ENCODE measurements at regions not wholly inside any gene's neighbourhood (a gene's known extent, or its start where the extent isn't known, plus 50 kb on each side); places are given as distances from the start of the nearest gene placed in this dataset.
A peak's percentile ranks its signal among the peaks of the same experiment; 100 is the strongest.
"Not testable (repeated sequence)": the region's sequence is repeated elsewhere in the genome, so short reads cannot be mapped to it uniquely, and the experiment has no call there.

DNA sequence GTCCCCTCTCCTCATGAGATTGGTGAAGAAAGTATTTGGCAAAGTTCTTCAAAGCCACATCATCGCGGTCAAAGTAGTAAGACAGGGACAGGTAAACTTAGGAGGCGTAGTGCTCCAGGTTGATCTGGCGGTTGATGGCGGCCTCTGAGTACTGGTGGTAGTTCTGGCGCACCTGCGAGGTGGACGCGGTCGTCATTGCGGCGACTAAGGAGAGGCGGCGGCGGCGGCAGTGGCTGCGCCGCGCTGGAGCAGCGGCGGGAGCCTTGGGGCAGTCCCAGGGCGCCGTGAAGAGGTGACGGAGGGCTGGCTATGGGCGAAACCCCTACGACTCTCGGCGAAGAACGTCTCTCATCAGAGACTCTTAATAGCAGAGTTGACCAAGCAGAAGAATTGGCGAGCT, 107.2 kb upstream of the UBE2E3 start (continued):
- no peak for TF ChIP-seq FOSL2 (IDR thresholded peaks at IDR 0.05; ENCODE audit: borderline replicate concordance, low read depth)

DNA sequence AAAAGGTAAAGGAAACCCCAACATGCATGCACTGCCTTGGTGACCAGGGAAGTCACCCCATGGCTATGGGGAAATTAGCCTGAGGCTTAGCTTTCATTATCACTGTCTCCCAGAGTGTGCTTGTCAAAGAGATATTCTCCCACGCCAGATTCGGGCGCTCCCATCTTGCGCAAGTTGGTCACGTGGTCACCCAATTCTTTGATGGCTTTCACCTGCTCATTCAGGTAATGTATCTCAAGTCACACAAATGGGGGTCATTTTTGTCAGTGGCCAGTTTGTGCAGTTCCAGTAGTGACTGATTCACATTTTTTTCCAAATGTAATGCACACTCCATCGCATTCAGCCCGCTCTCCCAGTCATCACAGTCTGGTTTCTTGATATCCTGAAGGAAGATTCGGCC, 107.6 kb upstream of the UBE2E3 start:
- H3K9ac ChIP-seq; H3K27ac ChIP-seq (ENCODE audit: low read depth in 2 of 2, low read length in 1 of 2); CTCF ChIA-PET; H3K27me3 ChIP-seq (ENCODE audit: insufficient read depth); H3K4me3 ChIP-seq (ENCODE audit: low read depth in 2 of 2, low read length in 1 of 2); H3K4me2 ChIP-seq; H2AFZ ChIP-seq (ENCODE audit: low read depth); H3K79me2 ChIP-seq (ENCODE audit: insufficient read depth); H4K20me1 ChIP-seq (ENCODE audit: insufficient read depth); POLR2A ChIA-PET; H3K4me1 ChIP-seq (ENCODE audit: control insufficient read depth in 1 of 2, insufficient read depth in 2 of 2, low read depth in 1 of 2, low read length in 1 of 2); H3F3A ChIP-seq (replicated peaks; ENCODE audit: insufficient read depth); H3K9me3 ChIP-seq; H3K36me3 ChIP-seq (replicated peaks in 1 of 2; ENCODE audit: control insufficient read depth in 1 of 2, insufficient read depth in 2 of 2, low read length in 1 of 2); DNase-seq; H3K9me2 ChIP-seq: not testable (repeated sequence)
- WGBS (ENCODE audit: low lambda C conversion rate): 79% methylated on average over 8 of the region's 8 CpGs

DNA sequence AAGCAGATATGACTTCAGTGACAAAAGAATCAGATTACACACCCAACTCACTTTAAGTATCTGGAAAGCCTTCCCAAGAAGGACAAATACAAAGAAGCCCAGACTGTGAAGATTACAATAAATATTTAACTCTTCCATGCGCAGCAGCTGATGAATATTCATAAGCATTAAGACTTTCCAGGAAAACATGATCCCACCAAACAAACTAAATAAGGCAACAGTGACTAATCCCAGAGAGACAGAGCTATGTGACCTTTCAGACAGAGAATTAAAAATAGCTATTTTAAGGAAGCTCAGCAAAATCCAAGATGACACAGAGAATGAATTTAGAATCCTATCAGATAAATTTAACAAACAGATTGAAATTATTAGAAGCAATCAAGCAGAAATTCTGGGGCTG, 108.2 kb upstream of the UBE2E3 start:
- H3K4me3 ChIP-seq (ENCODE audit: low read depth in 2 of 2, low read length in 1 of 2): no peak overlapping the region
- H3K4me2 ChIP-seq: no peak overlapping the region
- H3K79me2 ChIP-seq (ENCODE audit: insufficient read depth): no peaks in the 10 kb centered on the region
- H4K20me1 ChIP-seq (ENCODE audit: insufficient read depth): no peaks in the 10 kb centered on the region
- no peaks in the 10 kb centered on the region for H3K9me3 ChIP-seq
- no peaks in the 10 kb centered on the region for H3K4me1 ChIP-seq (ENCODE audit: control insufficient read depth in 1 of 2, insufficient read depth in 2 of 2, low read depth in 1 of 2, low read length in 1 of 2)
- no peaks in the 10 kb centered on the region for H3K9me2 ChIP-seq
- no peak overlapping the region for H3K27ac ChIP-seq (ENCODE audit: low read depth in 2 of 2, low read length in 1 of 2)
- H3K27me3 ChIP-seq (ENCODE audit: insufficient read depth): no peaks in the 10 kb centered on the region
- WGBS (ENCODE audit: low lambda C conversion rate): 67% methylated on average over 1 of the region's 1 CpG
- H3F3A ChIP-seq (replicated peaks; ENCODE audit: insufficient read depth): no peaks in the 10 kb centered on the region
- POLR2A ChIA-PET: no interaction called here
- CTCF ChIA-PET: no interaction called here
- no peak overlapping the region for H2AFZ ChIP-seq (ENCODE audit: low read depth)
- H3K9ac ChIP-seq: no peak overlapping the region
- no peaks in the 10 kb centered on the region for H3K36me3 ChIP-seq (replicated peaks in 1 of 2; ENCODE audit: control insufficient read depth in 1 of 2, insufficient read depth in 2 of 2, low read length in 1 of 2)
- DNase-seq: no peak
- no peak for TF ChIP-seq TAF1 (IDR thresholded peaks at IDR 0.05; ENCODE audit: borderline replicate concordance, low read depth, low read length)
- no peak for TF ChIP-seq FOXM1 (IDR thresholded peaks at IDR 0.05; ENCODE audit: low read depth)
- no peak for TF ChIP-seq POLR2AphosphoS5 (IDR thresholded peaks at IDR 0.05; ENCODE audit: low read depth, low read length)
- TF ChIP-seq, protein P1, sequence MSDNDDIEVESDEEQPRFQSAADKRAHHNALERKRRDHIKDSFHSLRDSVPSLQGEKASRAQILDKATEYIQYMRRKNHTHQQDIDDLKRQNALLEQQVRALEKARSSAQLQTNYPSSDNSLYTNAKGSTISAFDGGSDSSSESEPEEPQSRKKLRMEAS (IDR thresholded peaks at IDR 0.05; ENCODE audit: low read depth): no peak
- TF ChIP-seq, protein P2, sequence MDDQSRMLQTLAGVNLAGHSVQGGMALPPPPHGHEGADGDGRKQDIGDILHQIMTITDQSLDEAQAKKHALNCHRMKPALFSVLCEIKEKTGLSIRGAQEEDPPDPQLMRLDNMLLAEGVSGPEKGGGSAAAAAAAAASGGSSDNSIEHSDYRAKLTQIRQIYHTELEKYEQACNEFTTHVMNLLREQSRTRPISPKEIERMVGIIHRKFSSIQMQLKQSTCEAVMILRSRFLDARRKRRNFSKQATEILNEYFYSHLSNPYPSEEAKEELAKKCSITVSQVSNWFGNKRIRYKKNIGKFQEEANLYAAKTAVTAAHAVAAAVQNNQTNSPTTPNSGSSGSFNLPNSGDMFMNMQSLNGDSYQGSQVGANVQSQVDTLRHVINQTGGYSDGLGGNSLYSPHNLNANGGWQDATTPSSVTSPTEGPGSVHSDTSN (IDR thresholded peaks at IDR 0.05): peak; percentile 23; the same call in 1 of the 2 replicates
- TF ChIP-seq CHD2 (IDR thresholded peaks at IDR 0.05; ENCODE audit: low read length, partially characterized antibody): no peak
- TF ChIP-seq MEF2A (IDR thresholded peaks at IDR 0.05; ENCODE audit: borderline replicate concordance, low read depth): peak; percentile 88
- no peak for TF ChIP-seq RXRA (IDR thresholded peaks at IDR 0.05; ENCODE audit: borderline replicate concordance, low read depth)
- no peak for TF ChIP-seq RCOR1 (IDR thresholded peaks at IDR 0.05; ENCODE audit: low read length)
- TF ChIP-seq MXI1 (IDR thresholded peaks at IDR 0.05; ENCODE audit: low read depth, low read length): no peak
- TF ChIP-seq, protein P3, sequence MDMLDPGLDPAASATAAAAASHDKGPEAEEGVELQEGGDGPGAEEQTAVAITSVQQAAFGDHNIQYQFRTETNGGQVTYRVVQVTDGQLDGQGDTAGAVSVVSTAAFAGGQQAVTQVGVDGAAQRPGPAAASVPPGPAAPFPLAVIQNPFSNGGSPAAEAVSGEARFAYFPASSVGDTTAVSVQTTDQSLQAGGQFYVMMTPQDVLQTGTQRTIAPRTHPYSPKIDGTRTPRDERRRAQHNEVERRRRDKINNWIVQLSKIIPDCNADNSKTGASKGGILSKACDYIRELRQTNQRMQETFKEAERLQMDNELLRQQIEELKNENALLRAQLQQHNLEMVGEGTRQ (IDR thresholded peaks at IDR 0.05; ENCODE audit: borderline replicate concordance, low read depth, low read length): no peak
- TF ChIP-seq FOXJ3 (CRISPR knock-in tag; IDR thresholded peaks at IDR 0.05): no peak
- TF ChIP-seq GATA2 (CRISPR knock-in tag; IDR thresholded peaks at IDR 0.05): no peak
- no peak; the same call in 1 of the 2 replicates for TF ChIP-seq FOSL2 (IDR thresholded peaks at IDR 0.05; ENCODE audit: borderline replicate concordance, low read depth)
- TF ChIP-seq RFX5 (IDR thresholded peaks at IDR 0.05; ENCODE audit: low read length): no peak
- peak; percentile 20; the same call in 1 of the 2 replicates for TF ChIP-seq TCF12 (IDR thresholded peaks at IDR 0.05)
- TF ChIP-seq TEAD4 (IDR thresholded peaks at IDR 0.05; ENCODE audit: borderline replicate concordance, insufficient read depth): no peak
- no peak for TF ChIP-seq ZBTB33 (IDR thresholded peaks at IDR 0.05; ENCODE audit: borderline replicate concordance, low read depth)
- TF ChIP-seq, protein P4, sequence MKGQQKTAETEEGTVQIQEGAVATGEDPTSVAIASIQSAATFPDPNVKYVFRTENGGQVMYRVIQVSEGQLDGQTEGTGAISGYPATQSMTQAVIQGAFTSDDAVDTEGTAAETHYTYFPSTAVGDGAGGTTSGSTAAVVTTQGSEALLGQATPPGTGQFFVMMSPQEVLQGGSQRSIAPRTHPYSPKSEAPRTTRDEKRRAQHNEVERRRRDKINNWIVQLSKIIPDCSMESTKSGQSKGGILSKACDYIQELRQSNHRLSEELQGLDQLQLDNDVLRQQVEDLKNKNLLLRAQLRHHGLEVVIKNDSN (IDR thresholded peaks at IDR 0.05; ENCODE audit: borderline replicate concordance, low read depth): no peak
- TF ChIP-seq JUND (IDR thresholded peaks at IDR 0.05): peak; percentile 10; the same call in 1 of the 2 replicates
- TF ChIP-seq, protein P5, sequence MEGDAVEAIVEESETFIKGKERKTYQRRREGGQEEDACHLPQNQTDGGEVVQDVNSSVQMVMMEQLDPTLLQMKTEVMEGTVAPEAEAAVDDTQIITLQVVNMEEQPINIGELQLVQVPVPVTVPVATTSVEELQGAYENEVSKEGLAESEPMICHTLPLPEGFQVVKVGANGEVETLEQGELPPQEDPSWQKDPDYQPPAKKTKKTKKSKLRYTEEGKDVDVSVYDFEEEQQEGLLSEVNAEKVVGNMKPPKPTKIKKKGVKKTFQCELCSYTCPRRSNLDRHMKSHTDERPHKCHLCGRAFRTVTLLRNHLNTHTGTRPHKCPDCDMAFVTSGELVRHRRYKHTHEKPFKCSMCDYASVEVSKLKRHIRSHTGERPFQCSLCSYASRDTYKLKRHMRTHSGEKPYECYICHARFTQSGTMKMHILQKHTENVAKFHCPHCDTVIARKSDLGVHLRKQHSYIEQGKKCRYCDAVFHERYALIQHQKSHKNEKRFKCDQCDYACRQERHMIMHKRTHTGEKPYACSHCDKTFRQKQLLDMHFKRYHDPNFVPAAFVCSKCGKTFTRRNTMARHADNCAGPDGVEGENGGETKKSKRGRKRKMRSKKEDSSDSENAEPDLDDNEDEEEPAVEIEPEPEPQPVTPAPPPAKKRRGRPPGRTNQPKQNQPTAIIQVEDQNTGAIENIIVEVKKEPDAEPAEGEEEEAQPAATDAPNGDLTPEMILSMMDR (IDR thresholded peaks at IDR 0.05): no peak
- no peak for TF ChIP-seq NRF1 (IDR thresholded peaks at IDR 0.05; ENCODE audit: low read depth, low read length)

Data from SK-N-SH (cell line).